ENCODE measurements at regions not wholly inside any gene's neighbourhood (a gene's known extent, or its start where the extent isn't known, plus 50 kb on each side); places are given as distances from the start of the nearest gene placed in this dataset.
A peak's percentile ranks its signal among the peaks of the same experiment; 100 is the strongest.

DNA sequence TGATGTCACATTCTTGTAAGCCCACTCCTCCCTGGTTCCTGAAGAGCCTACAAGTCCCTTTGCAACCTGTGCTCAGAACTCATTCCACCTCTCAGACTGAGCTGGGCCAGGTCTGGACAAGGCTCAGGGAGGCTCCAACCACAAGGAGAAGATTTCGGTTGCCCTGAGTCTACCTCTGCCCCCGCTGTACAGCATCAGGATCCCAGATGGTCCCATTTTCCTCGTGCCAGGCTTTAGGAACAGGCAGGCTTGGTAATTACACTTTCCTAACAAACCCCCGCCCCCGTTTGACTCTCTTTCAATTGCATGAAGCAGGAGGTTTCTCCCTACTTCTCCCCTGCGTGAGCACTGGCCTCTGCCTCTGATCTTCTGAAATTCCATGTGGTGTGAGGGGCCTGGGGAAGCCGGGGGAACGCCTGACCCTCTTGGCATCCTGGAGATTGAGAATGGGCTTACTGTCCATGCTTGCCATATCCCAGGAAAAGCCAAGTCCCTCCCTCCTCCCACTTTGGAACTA lies 86.9 kb upstream of the CTNNA1 start:
- DNase-seq (ENCODE audit: low spot score) (no peak), FAIRE-seq (no peak)

DNA sequence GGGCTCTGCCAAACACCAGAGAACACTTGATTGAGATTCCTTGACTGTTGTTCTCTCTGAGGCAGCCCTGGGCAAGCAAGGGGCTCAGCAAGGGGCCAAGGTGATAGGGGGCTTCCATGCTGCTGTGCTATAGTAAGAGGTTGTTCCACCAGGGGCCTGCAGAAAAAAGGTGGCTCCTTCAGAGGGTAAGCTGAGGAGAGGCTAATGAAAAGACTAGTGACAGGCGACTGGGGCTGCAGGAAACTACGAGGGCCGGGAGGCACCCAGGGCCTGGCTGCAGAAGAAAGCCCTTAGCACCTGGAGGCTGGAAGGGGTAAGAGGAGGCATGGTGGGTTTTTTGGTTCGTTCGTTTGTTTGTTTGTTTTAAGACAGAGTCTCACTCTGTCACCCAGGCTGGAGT lies 88.0 kb upstream of the CTNNA1 start:
- DNase-seq (ENCODE audit: low spot score) = no peak
- no peak for FAIRE-seq

DNA sequence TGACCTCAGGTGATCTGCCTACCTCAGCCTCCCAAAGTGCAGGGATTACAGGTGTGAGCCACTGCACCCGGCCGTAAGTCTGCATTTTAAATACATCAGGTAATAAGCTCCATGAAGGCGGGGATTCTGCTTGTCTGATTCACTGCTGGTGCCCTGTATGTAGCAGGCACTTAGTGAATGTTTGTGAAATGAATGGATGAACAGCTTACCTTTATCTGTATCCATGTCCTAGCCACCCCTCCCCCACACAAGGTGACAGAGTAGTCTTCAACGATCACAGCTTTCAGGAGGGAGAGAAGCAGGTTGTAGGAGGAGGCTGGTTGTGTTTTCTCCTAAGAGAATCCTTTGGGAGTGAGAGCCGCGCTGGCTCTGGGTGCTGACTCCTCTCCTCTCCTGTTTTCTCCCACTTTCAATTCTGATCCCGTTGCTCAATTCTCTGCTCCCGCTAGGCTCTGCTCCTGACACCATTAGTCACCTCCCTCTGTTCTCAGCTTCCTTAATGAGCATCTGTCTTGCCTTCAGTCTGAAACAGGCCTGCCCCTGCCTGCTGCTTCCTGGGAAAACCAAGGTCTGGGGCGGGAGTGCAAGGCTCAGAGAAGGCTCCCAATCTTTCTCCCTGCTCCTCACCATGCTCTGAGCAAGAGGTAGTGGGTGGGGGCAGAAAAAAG lies 88.8 kb upstream of the CTNNA1 start:
- FAIRE-seq (no peak), DNase-seq (ENCODE audit: low spot score) (no peak)

DNA sequence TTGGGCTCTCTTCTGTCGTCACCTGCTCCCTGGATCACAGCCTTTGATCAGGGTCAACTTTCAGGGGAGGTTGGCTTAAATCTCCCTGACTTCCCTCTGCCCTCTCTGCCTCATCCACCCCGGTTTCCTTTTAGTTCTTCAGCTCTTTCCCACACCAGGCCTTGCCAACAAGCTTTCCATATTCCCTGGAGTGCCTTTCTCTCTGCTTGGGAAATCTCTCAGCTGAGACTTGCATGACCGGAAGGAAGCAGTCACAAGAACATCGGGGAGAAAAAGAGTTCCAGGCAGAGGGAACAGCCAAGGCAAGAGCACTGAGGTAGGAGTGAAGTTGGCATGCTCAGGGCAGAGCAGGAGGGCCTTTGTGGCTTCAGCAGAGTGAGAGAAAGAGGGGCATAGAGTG lies 88.4 kb upstream of the HSPA9 start:
- no peak for FAIRE-seq

DNA sequence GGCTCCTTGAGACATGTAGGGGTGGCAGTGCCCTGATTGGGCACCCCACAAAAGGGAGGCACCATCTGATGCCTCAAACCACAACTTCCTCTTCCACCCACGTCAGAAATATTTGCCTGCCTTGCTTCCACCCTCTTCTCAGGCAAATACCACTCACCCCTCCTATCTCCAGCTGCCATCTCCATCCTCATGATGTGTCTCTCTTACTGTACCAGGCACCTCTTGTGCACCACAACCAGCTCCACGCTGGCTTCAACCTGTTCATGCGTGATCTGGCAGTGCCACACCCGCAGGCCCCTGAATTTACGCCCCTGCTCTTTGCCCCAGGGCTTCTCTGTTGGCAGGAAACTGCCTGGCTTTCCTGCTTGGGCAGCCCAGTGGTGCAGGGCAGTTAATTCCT lies 87.8 kb upstream of the HSPA9 start:
- DNase-seq (ENCODE audit: low spot score) (no peak), FAIRE-seq (no peak)

More for the DNA sequence above, 88.4 kb upstream of the HSPA9 start:
- no peak for DNase-seq (ENCODE audit: low spot score)

DNA sequence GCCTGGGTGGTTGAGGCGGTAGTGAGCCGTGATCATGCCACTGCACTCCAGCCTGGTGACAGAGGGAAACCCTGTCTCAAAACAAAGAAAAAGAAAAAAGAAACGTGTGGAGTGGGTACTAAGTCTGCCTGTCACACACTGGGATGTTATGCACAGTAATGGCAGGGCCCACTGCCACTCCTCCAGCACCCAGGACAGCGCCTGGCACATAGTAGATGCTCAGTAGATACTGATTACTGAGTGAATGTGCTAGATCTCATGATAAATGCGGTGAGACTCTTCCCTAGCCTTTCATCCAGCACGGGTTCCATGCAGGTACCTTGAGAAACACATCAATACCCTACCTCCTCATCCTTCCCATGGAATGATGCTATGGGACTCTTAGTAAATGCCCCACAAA lies 87.4 kb upstream of the HSPA9 start:
- no peak for DNase-seq (ENCODE audit: low spot score)
- no peak for FAIRE-seq

DNA sequence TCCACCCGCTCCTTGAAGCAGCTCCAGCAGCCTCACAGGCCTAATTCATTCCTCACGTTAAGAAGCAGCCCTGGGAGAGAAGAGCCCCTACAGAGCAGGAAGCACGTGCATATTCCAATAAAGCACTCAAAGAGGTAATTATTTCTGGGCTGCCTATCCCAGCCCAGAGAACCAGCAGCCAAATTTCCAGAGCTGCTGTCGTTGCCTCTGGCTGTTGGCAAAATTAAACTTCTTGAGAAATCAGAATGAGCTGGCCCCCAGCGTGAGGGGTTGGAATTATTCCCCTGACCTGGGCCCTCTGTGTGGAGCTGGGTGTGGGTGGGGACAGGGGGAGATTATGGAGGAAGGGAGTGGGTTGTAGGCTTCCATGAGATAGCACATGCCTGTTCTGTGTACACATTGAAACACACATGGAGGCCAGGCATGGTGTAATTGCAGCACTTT lies 86.8 kb upstream of the HSPA9 start:
- no peak for DNase-seq (ENCODE audit: low spot score)
- FAIRE-seq = no peak

DNA sequence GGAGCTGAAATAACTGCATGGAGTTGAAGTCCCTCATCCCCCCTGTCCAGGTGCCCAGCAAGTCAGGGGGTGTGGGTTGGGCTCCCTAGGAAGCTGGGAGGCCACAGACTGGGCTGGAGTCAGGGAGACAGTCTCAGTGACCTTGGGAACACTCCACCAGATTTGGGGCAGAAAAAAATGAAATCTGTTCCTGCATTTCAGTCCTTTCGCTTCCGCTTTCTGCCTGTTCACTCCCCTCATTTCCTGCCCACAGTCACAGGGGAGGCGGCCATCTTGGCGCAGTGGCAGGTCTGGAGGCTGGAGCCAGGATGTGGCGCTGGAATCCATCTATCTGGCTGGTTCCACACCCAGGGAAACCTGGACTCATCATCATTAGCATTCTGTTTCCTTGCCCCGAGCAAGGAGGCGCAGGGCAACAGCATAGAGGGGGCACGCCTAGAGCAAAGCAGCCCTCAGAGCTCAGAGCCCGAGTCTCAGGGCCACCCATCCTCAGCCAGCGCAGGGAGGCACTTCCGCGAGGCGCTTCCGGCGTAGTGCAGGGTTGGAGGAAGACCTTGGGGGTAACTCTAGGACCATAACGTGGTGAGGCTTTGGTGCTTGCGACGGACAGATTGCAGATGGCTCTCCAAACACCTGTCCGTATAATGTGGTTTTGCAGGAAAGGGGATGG lies 86.2 kb upstream of the HSPA9 start:
- FAIRE-seq (no peak), DNase-seq (ENCODE audit: low spot score) (no peak)

DNA sequence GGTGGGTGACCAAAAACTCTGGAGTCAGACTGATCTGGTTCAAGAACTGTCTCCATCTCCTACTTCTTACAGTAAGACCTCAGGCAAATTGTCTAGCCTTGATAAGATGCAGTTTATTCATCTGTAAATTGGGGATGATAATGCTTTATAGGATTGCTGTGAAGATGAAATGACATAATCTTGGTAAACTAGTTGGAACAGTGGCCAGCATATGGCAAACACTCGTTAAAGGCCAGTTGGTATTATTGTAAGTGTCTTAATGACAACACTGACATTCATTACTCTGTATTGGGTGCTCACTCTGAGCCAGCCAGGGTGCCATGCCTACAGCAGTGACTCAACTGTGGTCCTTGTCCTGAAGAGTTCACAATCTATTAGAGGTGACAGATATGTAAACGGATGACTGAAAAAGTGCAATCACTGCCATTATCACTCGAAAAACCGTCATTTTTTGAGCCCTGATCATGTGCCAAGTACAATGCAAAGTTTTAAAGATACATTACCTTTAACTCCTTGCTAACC lies 84.9 kb upstream of the HSPA9 start:
- DNase-seq (ENCODE audit: low spot score) (no peak), FAIRE-seq (no peak)

DNA sequence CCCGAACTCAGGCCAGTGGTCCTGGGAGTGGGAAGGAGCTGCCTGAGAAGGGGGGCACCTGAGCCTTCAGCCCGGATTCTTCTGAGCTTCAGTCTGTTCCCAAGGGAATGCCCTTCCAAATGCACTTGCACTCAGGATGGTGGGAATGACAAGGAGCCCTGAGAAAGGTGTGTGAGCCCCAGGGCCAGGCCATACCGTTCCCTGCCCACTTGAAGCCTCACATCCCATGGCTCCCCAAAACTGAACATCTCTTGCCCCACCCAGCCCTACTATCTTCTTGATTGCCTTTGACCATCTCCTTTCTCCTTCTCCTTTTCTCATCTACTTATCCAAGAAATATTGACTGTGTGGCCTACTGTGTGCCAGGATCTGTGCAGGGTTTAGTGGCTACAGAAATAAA lies 84.4 kb upstream of the HSPA9 start:
- no peak for DNase-seq (ENCODE audit: low spot score)
- no peak for FAIRE-seq

DNA sequence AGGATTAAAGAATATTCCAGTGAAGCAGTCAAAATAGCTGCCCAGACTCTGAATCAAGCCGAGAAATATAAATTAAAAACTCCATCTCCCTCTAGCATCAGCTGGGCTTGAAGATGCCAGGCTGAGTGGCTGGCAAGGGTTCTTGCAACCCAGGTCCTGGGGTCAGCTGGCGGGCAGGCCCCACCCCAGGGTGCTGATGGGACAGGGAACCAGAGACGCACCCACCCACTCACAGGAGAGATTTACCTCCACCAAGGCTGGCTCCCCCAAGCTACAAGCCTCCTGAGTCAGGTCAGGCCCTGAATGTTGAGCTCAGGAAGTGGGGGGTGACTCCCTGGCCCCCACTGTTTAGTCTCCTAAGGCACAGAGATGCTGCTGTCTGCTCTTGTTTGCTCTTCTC lies 83.9 kb upstream of the HSPA9 start:
- no peak for FAIRE-seq
- DNase-seq (ENCODE audit: low spot score) = no peak

DNA sequence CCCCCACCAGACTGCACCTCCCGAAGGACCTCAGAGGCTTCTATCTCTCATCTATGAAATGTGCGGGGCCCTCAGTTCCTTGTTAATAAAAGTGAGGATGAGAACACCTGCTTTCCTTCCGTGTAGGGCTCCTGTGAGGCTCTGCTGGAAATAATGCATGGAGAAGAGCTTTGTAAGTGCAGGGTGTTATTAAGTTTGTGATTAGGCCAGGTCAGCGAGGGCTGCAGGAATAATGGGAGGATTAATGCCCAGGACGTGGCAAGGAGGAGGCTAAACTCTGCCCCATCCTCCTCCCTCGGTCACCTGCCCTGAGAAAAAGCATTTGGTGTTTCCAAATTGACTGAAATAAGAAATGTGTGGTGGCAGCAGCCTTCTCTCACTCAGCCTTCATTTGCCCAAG lies 83.5 kb upstream of the HSPA9 start:
- DNase-seq (ENCODE audit: low spot score) (no peak), FAIRE-seq (no peak)

DNA sequence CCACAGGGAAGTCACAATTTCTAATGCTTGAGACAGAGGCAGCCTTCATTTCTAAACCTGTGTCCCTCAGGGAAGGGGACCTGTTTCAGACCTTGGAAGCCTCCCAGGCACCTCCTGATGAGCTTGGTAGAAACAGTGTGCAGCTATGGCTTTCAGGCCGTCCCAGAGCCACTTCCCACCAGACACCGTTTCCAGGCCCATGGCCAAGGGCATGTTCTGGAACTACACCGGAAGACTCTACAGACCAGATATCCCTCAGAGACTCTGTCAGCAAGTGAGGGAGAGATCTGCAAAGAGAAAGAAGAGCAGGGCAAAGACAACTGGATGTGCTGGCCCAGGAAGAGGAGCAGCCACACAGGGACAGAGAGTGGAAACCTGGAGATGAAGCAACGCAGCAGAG lies 82.2 kb upstream of the HSPA9 start:
- DNase-seq (ENCODE audit: low spot score) = no peak

DNA sequence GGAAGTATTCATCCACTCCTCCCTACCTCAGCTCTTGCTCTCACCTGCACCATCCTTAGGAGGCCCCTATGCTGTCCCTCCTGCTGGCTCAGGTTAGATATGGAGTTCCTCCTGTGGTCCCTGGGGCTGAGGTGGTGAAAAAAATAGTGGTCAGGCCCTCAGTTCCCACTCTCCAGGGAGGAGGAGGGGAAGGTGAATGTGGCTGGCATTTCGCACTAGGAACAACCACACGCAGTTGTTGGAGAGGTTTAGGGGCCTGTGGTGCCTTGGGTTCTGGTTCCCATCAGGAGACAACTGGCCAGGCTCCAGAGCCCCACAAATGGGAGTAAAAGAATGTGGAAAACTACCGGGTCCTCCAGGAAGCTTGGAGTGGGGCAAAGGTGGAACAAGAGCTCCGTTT lies 81.7 kb upstream of the HSPA9 start:
- FAIRE-seq (no peak), DNase-seq (ENCODE audit: low spot score) (no peak)

More for the DNA sequence above, 82.2 kb upstream of the HSPA9 start:
- FAIRE-seq = no peak

DNA sequence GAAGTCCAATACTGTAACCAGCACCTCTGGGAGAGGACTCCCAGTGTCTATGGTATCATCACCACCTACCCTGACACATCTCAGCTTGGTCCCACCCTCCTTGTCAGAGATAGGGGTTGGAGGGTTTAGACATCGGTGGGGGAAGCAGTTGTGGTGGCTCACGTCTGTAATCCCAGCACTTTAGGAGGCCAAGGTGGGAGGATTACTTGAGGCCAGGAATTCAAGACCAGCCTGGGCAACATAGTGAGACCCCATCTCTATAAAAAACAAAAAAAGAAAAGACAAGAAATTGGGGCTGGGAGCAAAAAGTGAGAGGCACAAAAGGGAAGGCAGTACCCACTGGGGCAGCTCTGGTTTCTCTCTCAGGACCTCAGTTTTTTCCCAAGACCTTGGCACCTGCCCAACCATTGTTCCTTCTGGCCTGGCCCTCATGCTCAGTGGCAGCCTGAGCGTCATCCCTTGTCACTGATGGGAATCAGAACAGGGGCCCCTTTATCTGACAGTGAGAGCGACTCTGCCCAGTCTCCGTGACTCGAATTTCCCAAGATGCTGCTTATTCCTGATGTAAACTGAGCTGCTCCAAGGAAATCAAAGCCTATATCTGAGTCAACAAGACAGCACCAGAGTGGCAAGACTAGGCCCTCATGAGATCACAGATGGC lies 80.5 kb upstream of the HSPA9 start:
- FAIRE-seq (no peak), DNase-seq (ENCODE audit: low spot score) (peak; percentile 17)

DNA sequence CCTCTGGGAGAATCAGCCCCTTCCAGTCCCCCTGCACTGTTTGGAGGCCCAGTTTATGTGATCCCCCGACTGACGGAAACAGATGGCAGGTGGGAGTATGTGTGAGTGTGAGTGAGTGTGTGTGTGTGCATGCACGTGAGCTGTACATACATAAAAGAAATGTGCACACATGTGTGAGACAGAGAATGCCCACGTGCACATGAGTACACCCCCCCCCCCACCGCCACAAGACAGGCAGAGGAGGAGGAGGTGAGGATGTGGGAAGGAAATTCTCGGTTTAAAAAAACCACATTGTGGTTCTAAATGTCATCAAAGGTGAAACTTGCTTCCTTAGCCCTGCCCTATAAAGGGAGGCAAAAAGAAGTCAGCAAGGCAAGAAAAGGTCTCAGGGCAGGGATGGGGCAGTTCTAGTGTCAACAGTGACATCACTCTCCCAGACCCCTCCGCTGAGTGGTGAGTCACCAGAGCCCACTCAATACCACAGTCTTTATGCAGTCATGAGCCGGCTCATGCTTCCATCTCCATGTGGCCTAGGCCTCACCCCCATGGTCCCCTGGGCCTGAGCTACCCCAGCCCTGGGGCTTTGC lies 79.2 kb upstream of the HSPA9 start:
- DNase-seq (ENCODE audit: low spot score) = peak; percentile 49
- FAIRE-seq = no peak

DNA sequence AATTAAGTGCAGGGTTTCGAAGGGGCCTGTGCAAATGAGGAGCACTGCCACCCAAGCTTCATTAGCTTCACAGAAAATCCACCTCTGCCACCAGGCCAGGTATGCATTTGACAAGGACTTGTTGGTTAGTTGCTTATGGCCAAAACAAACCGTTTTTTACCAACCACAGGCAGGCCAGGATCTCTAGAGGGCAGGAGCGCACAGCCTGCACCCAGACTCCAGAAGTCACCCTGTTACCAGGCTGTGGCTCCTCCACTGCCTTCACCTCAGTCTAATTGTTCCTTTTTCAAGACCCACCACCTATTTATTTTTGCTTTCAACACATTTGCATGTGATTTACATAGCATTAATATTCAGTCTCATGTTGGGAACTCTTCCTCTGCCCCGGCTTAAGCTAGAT lies 78.3 kb upstream of the HSPA9 start:
- FAIRE-seq (no peak), DNase-seq (ENCODE audit: low spot score) (no peak)

DNA sequence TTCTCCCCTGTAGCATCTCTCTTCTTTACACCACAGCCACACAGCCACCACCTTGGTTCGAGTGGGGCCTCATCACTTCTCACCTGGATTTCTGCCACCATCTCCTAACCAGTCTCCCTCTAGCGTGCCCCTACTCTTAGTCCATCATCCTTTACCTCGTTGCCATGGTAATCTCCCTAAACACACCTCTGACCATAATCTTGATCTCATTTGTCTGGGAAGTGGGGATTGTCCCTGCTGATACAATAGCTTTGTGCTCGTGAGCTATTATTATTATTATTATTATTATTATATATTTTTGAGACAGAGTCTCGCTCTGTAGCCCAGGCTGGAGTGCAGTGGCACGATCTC lies 76.5 kb upstream of the HSPA9 start:
- DNase-seq (ENCODE audit: low spot score) (no peak), FAIRE-seq (no peak)

DNA sequence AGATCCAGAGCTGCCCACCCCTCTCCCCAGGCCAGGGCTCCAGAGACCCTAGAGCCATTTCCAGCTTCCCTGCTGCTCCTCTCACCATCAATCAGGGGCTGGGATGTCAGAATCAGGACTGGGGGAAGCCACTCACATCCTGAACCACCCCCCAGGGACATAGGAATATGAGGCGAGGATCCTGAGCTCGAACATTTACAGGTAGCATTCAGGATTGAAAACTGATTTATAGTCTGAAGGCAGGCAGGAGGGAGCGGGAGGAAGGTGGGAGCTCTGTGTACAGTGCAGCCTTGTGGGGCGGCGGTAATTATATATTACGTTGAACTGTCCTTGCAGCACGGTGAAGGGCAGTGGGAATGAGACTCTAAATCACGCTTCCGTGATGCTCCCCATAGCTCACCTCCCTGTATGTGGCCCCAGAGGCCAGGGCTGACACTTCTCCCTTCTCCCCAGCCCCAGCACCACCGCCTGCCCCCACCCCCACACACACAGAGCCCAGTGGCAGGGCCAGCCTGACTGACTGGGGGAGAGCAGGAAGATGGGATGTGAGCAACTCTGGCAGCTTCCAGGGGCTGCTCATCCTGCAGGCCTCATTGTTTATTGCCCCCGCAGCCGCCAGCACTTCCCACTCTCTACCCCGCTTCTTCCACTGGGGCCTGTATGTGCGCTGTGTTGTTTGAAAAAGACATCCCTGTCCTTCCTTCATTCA lies 76.0 kb upstream of the HSPA9 start:
- FAIRE-seq = no peak
- DNase-seq (ENCODE audit: low spot score) = no peak

DNA sequence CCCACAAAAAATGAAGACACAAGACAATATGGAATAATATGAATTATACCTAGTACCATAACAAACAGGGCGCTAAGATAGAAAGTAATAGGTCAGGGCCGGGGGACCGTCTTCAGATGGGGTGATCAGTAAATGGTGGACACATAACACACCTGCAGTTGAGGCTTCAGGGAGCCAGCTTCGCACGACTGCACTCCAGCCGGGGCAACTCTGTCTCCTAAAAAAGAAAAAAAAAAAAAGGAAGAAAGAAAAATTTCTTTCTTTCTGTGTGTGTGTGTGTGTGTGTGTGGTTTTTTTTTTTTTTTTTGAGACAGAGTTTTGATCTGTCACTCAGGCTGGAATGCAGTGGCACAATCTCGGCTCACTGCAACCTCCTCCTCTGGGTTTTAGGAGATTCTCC lies 75.0 kb upstream of the HSPA9 start:
- DNase-seq (ENCODE audit: low spot score) (no peak), FAIRE-seq (no peak)

DNA sequence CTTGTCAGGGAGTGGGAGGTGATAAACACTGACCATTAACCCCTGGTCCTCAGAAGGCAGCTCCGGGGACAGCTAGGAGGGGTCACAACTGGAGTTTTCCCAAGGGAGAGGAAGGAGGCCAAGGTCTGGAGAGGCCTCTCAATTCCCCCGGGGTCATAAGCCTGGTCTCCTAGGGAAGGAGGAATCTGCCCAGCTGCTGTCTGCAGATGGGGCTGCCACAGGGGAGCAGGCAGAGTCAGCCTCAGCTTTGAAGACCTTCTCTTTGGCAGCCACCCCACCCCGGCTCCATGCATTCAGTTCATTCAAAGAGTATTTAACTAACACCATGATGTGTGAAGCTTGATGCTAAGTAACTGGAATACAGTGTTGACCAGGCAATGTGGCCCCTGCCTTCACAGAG lies 74.6 kb upstream of the HSPA9 start:
- FAIRE-seq = no peak

More for the DNA sequence above, 74.6 kb upstream of the HSPA9 start:
- no peak for DNase-seq (ENCODE audit: low spot score)
